ENCODE measurements at regions not wholly inside any gene's neighbourhood (a gene's known extent, or its start where the extent isn't known, plus 50 kb on each side); places are given as distances from the start of the nearest gene placed in this dataset.

- no peak; the same call in 2 of the 3 replicates for ATAC-seq
- no peak for TF ChIP-seq CSDC2 (CRISPR knock-in tag; IDR thresholded peaks at IDR 0.05)
- no peak for TF ChIP-seq ESRRG (CRISPR knock-in tag; IDR thresholded peaks at IDR 0.05)
- TF ChIP-seq ZNF8 (CRISPR knock-in tag; IDR thresholded peaks at IDR 0.05): no peak
- no peak for TF ChIP-seq ZFP3 (CRISPR knock-in tag; IDR thresholded peaks at IDR 0.05)
- no peak for TF ChIP-seq ZC3H10 (CRISPR knock-in tag; IDR thresholded peaks at IDR 0.05)
- TF ChIP-seq TOX (CRISPR knock-in tag; IDR thresholded peaks at IDR 0.05; ENCODE audit: borderline replicate concordance): no peak
- no peak for TF ChIP-seq CSRNP3 (CRISPR knock-in tag; IDR thresholded peaks at IDR 0.05)
- TF ChIP-seq, protein P1, sequence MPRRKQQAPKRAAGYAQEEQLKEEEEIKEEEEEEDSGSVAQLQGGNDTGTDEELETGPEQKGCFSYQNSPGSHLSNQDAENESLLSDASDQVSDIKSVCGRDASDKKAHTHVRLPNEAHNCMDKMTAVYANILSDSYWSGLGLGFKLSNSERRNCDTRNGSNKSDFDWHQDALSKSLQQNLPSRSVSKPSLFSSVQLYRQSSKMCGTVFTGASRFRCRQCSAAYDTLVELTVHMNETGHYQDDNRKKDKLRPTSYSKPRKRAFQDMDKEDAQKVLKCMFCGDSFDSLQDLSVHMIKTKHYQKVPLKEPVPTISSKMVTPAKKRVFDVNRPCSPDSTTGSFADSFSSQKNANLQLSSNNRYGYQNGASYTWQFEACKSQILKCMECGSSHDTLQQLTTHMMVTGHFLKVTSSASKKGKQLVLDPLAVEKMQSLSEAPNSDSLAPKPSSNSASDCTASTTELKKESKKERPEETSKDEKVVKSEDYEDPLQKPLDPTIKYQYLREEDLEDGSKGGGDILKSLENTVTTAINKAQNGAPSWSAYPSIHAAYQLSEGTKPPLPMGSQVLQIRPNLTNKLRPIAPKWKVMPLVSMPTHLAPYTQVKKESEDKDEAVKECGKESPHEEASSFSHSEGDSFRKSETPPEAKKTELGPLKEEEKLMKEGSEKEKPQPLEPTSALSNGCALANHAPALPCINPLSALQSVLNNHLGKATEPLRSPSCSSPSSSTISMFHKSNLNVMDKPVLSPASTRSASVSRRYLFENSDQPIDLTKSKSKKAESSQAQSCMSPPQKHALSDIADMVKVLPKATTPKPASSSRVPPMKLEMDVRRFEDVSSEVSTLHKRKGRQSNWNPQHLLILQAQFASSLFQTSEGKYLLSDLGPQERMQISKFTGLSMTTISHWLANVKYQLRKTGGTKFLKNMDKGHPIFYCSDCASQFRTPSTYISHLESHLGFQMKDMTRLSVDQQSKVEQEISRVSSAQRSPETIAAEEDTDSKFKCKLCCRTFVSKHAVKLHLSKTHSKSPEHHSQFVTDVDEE (CRISPR knock-in tag; IDR thresholded peaks at IDR 0.05): no peak
These were observed 1038.6 kb downstream of the TUSC7 start for GRCh38 chr3:117748131-117748530.

DNA sequence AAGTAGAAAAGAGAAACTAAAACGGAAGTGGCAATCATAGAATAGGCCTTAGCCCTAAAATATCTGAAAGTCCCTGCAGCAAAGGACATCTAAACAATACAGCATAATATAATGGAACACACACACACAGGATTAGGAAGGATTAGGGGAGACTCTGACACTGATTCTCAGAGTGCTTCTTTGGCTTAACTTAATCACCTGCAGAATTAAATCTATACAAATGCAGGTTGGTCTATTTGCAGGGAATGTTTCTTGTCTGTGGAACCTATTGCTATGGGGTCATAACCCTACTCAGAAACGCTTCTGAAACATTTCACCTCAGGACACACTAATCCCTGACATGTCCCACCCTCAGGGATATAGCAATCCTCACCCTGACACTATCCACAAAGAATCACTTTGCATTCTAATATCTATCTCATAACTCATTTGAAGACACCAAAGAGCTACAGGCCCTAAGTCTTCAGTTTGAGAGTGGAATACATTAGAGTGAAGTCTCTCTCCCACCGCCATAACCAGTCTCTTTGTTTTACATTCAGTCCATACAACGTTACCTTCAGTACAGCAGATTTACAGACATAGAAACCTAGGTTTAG lies 1041.2 kb downstream of the TUSC7 start:
- no peak for ATAC-seq

GRCh38 chr3:117751651-117752050 lies 1042.1 kb downstream of the TUSC7 start:
- no peak for ATAC-seq
- TF ChIP-seq PPARA (CRISPR knock-in tag; IDR thresholded peaks at IDR 0.05; ENCODE audit: borderline replicate concordance): no peak
- TF ChIP-seq, protein P1 (CRISPR knock-in tag; IDR thresholded peaks at IDR 0.05): no peak
- no peak for TF ChIP-seq TCF4 (CRISPR knock-in tag; IDR thresholded peaks at IDR 0.05; ENCODE audit: borderline replicate concordance)
- TF ChIP-seq ZNF8 (CRISPR knock-in tag; IDR thresholded peaks at IDR 0.05): no peak
- TF ChIP-seq, protein P2, sequence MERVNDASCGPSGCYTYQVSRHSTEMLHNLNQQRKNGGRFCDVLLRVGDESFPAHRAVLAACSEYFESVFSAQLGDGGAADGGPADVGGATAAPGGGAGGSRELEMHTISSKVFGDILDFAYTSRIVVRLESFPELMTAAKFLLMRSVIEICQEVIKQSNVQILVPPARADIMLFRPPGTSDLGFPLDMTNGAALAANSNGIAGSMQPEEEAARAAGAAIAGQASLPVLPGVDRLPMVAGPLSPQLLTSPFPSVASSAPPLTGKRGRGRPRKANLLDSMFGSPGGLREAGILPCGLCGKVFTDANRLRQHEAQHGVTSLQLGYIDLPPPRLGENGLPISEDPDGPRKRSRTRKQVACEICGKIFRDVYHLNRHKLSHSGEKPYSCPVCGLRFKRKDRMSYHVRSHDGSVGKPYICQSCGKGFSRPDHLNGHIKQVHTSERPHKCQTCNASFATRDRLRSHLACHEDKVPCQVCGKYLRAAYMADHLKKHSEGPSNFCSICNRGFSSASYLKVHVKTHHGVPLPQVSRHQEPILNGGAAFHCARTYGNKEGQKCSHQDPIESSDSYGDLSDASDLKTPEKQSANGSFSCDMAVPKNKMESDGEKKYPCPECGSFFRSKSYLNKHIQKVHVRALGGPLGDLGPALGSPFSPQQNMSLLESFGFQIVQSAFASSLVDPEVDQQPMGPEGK (CRISPR knock-in tag; IDR thresholded peaks at IDR 0.05; ENCODE audit: borderline replicate concordance): no peak
- TF ChIP-seq ZNF565 (CRISPR knock-in tag; conservative IDR thresholded peaks at IDR 0.05; ENCODE audit: low read depth): no peak
- TF ChIP-seq ZNF70 (CRISPR knock-in tag; IDR thresholded peaks at IDR 0.05): no peak
- TF ChIP-seq OSR1 (CRISPR knock-in tag; IDR thresholded peaks at IDR 0.05): no peak
- no peak for TF ChIP-seq CSRNP3 (CRISPR knock-in tag; IDR thresholded peaks at IDR 0.05)
- no peak for TF ChIP-seq RARB (CRISPR knock-in tag; IDR thresholded peaks at IDR 0.05)
- no peak for TF ChIP-seq ISL1 (CRISPR knock-in tag; IDR thresholded peaks at IDR 0.05)
- no peak for TF ChIP-seq GLIS3 (CRISPR knock-in tag; IDR thresholded peaks at IDR 0.05)
- TF ChIP-seq ARNTL (CRISPR knock-in tag; IDR thresholded peaks at IDR 0.05; ENCODE audit: borderline replicate concordance, low read depth): no peak
- TF ChIP-seq ZC3H10 (CRISPR knock-in tag; IDR thresholded peaks at IDR 0.05): no peak

More for the DNA sequence above, 1041.2 kb downstream of the TUSC7 start:
- TF ChIP-seq RARB (CRISPR knock-in tag; IDR thresholded peaks at IDR 0.05): no peak
- no peak for TF ChIP-seq CSRNP3 (CRISPR knock-in tag; IDR thresholded peaks at IDR 0.05)
- TF ChIP-seq ARNTL (CRISPR knock-in tag; IDR thresholded peaks at IDR 0.05; ENCODE audit: borderline replicate concordance, low read depth): no peak
- TF ChIP-seq, protein P3, sequence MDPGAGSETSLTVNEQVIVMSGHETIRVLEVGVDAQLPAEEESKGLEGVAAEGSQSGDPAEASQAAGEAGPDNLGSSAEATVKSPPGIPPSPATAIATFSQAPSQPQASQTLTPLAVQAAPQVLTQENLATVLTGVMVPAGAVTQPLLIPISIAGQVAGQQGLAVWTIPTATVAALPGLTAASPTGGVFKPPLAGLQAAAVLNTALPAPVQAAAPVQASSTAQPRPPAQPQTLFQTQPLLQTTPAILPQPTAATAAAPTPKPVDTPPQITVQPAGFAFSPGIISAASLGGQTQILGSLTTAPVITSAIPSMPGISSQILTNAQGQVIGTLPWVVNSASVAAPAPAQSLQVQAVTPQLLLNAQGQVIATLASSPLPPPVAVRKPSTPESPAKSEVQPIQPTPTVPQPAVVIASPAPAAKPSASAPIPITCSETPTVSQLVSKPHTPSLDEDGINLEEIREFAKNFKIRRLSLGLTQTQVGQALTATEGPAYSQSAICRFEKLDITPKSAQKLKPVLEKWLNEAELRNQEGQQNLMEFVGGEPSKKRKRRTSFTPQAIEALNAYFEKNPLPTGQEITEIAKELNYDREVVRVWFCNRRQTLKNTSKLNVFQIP (CRISPR knock-in tag; IDR thresholded peaks at IDR 0.05; ENCODE audit: borderline replicate concordance, low read depth): no peak
- TF ChIP-seq CSDC2 (CRISPR knock-in tag; IDR thresholded peaks at IDR 0.05): no peak

Data from SK-N-SH treated with all-trans-retinoic acid at 6 μM for 48 hours (cell line).